GM19463 (cell line): ENCODE measurements at regions not wholly inside any gene's neighbourhood (a gene's known extent, or its start where the extent isn't known, plus 50 kb on each side); places are given as distances from the start of the nearest gene placed in this dataset.

Experiments used
- ATAC-seq: cut with Tn5 transposase; IDR thresholded peaks from one replicate; pipeline ENCODE4 v1.9.1; 2021; ENCODE audit warnings: mild to moderate bottlenecking, moderate library complexity; ENCODE audit not compliant: unreplicated experiment

- ATAC-seq: no peak
Measured at GRCh38 chr15:39320886-39321285, 260.0 kb upstream of the THBS1 start.

GRCh38 chr15:39321977-39322376 is 258.9 kb upstream of the THBS1 start:
- ATAC-seq: no peak

- ATAC-seq: no peak
Measured at GRCh38 chr15:39323157-39323556, 257.7 kb upstream of the THBS1 start.

GRCh38 chr15:39323706-39324105 is 257.2 kb upstream of the THBS1 start:
- no peak for ATAC-seq

GRCh38 chr15:39326306-39326975 is 254.4 kb upstream of the THBS1 start:
- no peak for ATAC-seq

- ATAC-seq: no peak
Measured at GRCh38 chr15:39327005-39327730, 253.7 kb upstream of the THBS1 start.

- no peak for ATAC-seq
Measured at GRCh38 chr15:39330061-39330460, 250.8 kb upstream of the THBS1 start.

GRCh38 chr15:39331584-39331983 is 249.3 kb upstream of the THBS1 start:
- ATAC-seq: no peak

GRCh38 chr15:39332846-39333245 is 248.0 kb upstream of the THBS1 start:
- no peak for ATAC-seq

- no peak for ATAC-seq
Measured at GRCh38 chr15:39333393-39333792, 247.5 kb upstream of the THBS1 start.

- ATAC-seq: no peak
Measured at GRCh38 chr15:39333896-39334295, 247.0 kb upstream of the THBS1 start.

- no peak for ATAC-seq
Measured at GRCh38 chr15:39336926-39337325, 244.0 kb upstream of the THBS1 start.

GRCh38 chr15:39338251-39338650 is 242.6 kb upstream of the THBS1 start:
- no peak for ATAC-seq

- ATAC-seq: no peak
Measured at GRCh38 chr15:39340903-39341645, 239.8 kb upstream of the THBS1 start.

GRCh38 chr15:39344662-39345141 is 236.2 kb upstream of the THBS1 start:
- ATAC-seq: no peak

- ATAC-seq: no peak
Measured at GRCh38 chr15:39345176-39345575, 235.7 kb upstream of the THBS1 start.

- ATAC-seq: no peak
Measured at GRCh38 chr15:39347453-39347852, 233.4 kb upstream of the THBS1 start.

- ATAC-seq: no peak
Measured at GRCh38 chr15:39350785-39351184, 230.1 kb upstream of the THBS1 start.

GRCh38 chr15:39354189-39354588 is 226.7 kb upstream of the THBS1 start:
- ATAC-seq: no peak

GRCh38 chr15:39357480-39358268 is 223.2 kb upstream of the THBS1 start:
- no peak for ATAC-seq

GRCh38 chr15:39358441-39359041 is 222.3 kb upstream of the THBS1 start:
- no peak for ATAC-seq
